ENCODE measurements at regions not wholly inside any gene's neighbourhood (a gene's known extent, or its start where the extent isn't known, plus 50 kb on each side); places are given as distances from the start of the nearest gene placed in this dataset.

- no peak for TF ChIP-seq CTCF (IDR thresholded peaks at IDR 0.05)
- no peak for TF ChIP-seq POLR2A (IDR thresholded peaks at IDR 0.05)
Measured at GRCh38 chr4:81919223-81919622, 447.5 kb upstream of the RASGEF1B start.
